Thymus (tissue), 11 donors: ENCODE measurements at regions not wholly inside any gene's neighbourhood (a gene's known extent, or its start where the extent isn't known, plus 50 kb on each side); places are given as distances from the start of the nearest gene placed in this dataset.

ENCODE experiments used
- DNase-seq, 9 donors: peaks; one replicate each; pipeline ENCODE4 v3.0.0-alpha.2; 2013; ENCODE audit warnings: low spot score in 9 of 9, low read depth in 6 of 9, missing footprints in 1 of 9
- H3K27ac ChIP-seq, 2 donors: one replicate each; pipeline ENCODE4 v1.5.1; 2013; ENCODE audit warnings: control low read depth in 1 of 2, low read depth in 1 of 2, low read length in 1 of 2, mild to moderate bottlenecking in 1 of 2, moderate library complexity in 1 of 2
- H3K27me3 ChIP-seq, 2 donors: one replicate each; pipeline ENCODE4 v1.5.1; 2013; ENCODE audit warnings: low read length in 1 of 2; ENCODE audit not compliant: control insufficient read depth in 2 of 2, insufficient read depth in 1 of 2
- H3K36me3 ChIP-seq, 2 donors: one replicate each; pipeline ENCODE4 v1.5.1; 2013; ENCODE audit warnings: low read length in 1 of 2, mild to moderate bottlenecking in 1 of 2, moderate library complexity in 1 of 2; ENCODE audit not compliant: control insufficient read depth in 2 of 2, insufficient read depth in 2 of 2
- H3K4me1 ChIP-seq, 2 donors: one replicate each; pipeline ENCODE4 v1.5.1; 2013; ENCODE audit warnings: low read length in 2 of 2; ENCODE audit not compliant: control insufficient read depth in 2 of 2, insufficient read depth in 2 of 2
- H3K4me3 ChIP-seq, 2 donors: one replicate each; pipeline ENCODE4 v1.5.1; 2013; ENCODE audit warnings: low read length in 2 of 2, control low read depth in 1 of 2, mild to moderate bottlenecking in 1 of 2
- H3K9me3 ChIP-seq, 2 donors: one replicate each; pipeline ENCODE4 v1.5.1; 2013; ENCODE audit warnings: low read length in 1 of 2, mild to moderate bottlenecking in 1 of 2; ENCODE audit not compliant: control insufficient read depth in 2 of 2, insufficient read depth in 1 of 2
- WGBS: extraction: QIAGEN DNeasy Blood & Tissue Kit; methylation state at CpG from one replicate; pipeline ENCODE4 v1.1.7; 2013; 5-methylcytosine and 5-hydroxymethylcytosine counted together
- donor health status: healthy.

DNA sequence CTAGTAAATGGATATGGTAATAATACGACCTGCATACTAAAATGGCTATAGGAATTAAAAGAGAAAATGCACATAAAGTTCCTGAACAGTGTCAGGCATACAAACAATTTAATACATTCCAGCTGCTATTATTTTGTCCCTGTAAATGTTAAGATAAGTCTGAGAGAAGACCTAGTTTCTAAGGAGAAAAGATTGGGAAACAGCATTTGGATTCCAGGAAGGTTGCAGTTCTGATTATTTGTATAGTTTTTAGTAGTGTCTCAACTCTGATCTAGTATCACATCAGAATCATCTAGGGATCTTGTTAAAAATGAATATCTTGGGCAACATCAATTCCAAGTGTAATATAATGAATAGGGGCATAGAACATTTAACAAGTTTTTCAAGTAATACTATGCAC, 905.7 kb downstream of the NSUN3 start:
- Histone ChIP-seq H3K27me3 (no peaks in the 10 kb centered on the region), H3K9me3 (peaks cover 0 to 6% of the 10 kb centered on the region in 2 donors), H3K36me3 (no peaks in the 10 kb centered on the region), H3K4me3 (no peak overlapping the region), H3K4me1 (no peaks in the 10 kb centered on the region), H3K27ac (no peak overlapping the region)
- DNase-seq, result no peak
- 87% methylated on average over 1 of the region's 1 CpG for WGBS

- no peak overlapping the region for H3K4me3 ChIP-seq
- no peaks in the 10 kb centered on the region for H3K36me3 ChIP-seq
- peaks cover 0 to 7% of the 10 kb centered on the region in 2 donors for H3K9me3 ChIP-seq
- H3K4me1 ChIP-seq, result no peaks in the 10 kb centered on the region
- no peak overlapping the region for H3K27ac ChIP-seq
- WGBS, result 88% methylated on average over 1 of the region's 1 CpG
- H3K27me3 ChIP-seq, result no peaks in the 10 kb centered on the region
- no peak for DNase-seq
These were observed 909.2 kb downstream of the NSUN3 start for GRCh38 chr3:94972066-94972465.

DNA sequence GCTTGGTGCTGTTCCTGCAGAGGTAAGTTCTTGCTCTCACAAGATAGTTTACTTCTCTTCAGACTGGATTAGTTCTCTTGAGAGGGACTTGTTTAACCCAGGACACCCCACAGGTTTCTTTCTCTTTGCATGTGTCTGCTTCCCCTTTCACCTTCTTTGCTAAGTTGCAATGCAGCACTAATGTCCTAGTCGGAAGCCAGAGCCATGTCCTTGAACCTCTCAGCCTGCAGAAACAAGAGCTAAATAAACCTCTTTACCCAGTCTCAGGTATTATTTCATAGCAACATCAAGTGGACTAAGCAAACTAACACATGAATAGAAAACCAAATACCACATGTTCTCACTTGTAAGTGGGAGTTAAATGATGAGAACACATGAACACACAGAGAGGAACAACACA, 915.2 kb downstream of the NSUN3 start:
- Histone ChIP-seq H3K4me3 (no peak overlapping the region), H3K27ac (no peak overlapping the region), H3K36me3 (no peaks in the 10 kb centered on the region), H3K4me1 (no peaks in the 10 kb centered on the region), H3K9me3 (peaks cover 0 to 7% of the 10 kb centered on the region in 2 donors), H3K27me3 (no peaks in the 10 kb centered on the region)
- WGBS, result 96% methylated on average over 1 of the region's 1 CpG
- no peak for DNase-seq

DNA sequence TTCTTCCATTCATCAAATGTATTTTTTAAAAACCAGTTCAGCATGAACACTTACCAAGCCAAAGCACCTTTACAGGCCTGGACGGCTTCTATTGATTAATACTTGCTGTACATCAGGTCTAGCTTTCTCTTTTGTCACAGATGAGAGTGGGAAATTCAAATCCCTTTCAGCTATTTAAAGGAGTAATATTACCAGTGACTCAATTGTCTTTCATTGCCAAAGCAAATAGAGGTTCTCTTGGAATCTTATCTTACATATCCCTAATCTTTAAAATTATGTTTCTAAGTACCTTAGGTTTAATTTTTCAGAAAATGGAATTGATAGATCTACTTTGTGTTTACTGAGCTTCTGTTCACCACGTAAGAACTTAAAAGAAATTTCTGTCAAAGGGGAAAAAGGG, 922.9 kb downstream of the NSUN3 start:
- no peak for DNase-seq
- no peaks in the 10 kb centered on the region for H3K27me3 ChIP-seq
- no peaks in the 10 kb centered on the region for H3K36me3 ChIP-seq
- H3K4me1 ChIP-seq, result no peaks in the 10 kb centered on the region
- H3K27ac ChIP-seq, result no peak overlapping the region
- no peak overlapping the region for H3K4me3 ChIP-seq
- WGBS, result 88% methylated on average over 2 of the region's 2 CpGs
- H3K9me3 ChIP-seq, result no peaks in the 10 kb centered on the region

- Histone ChIP-seq H3K36me3 (no peaks in the 10 kb centered on the region), H3K4me3 (no peak overlapping the region), H3K27me3 (no peaks in the 10 kb centered on the region), H3K4me1 (no peaks in the 10 kb centered on the region), H3K27ac (no peak overlapping the region), H3K9me3 (no peaks in the 10 kb centered on the region)
- 94% methylated on average over 4 of the region's 4 CpGs for WGBS
- DNase-seq, result no peak
These were observed 928.3 kb downstream of the NSUN3 start for GRCh38 chr3:94990952-94991705.

GRCh38 chr3:94996743-94997142, 933.9 kb downstream of the NSUN3 start:
- H3K27ac ChIP-seq, result no peak overlapping the region
- WGBS, result 94% methylated on average over 3 of the region's 3 CpGs
- H3K4me1 ChIP-seq, result no peaks in the 10 kb centered on the region
- H3K4me3 ChIP-seq, result no peak overlapping the region
- H3K27me3 ChIP-seq, result no peaks in the 10 kb centered on the region
- no peaks in the 10 kb centered on the region for H3K9me3 ChIP-seq
- DNase-seq, result no peak
- H3K36me3 ChIP-seq, result no peaks in the 10 kb centered on the region

- no peak overlapping the region for H3K4me3 ChIP-seq
- H3K36me3 ChIP-seq, result no peaks in the 10 kb centered on the region
- no peak overlapping the region for H3K27ac ChIP-seq
- H3K4me1 ChIP-seq, result no peaks in the 10 kb centered on the region
- DNase-seq, result no peak
- H3K27me3 ChIP-seq, result no peaks in the 10 kb centered on the region
- H3K9me3 ChIP-seq, result peaks cover 0 to 4% of the 10 kb centered on the region in 2 donors
These were observed 939.7 kb downstream of the NSUN3 start for GRCh38 chr3:95002438-95003046.

DNA sequence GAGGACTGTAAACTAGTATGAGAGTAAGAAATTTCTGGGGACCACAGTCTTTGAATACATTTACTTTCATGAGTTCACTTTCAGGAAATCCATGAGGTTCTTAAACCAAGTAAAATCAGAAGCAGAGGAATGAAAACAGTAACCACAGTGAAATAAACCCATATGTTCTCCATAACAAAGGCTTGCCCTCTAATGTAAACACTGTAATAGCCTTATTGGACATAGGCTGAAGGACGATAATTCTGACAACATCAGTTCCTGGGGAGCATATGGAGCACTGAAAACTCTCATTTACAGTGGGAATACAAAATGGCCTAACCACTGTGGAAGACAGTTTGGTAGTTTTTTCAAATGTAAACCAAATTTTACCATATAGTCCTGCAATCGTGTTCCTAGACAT, 965.8 kb downstream of the NSUN3 start:
- H3K4me3 ChIP-seq, result no peak overlapping the region
- H3K27ac ChIP-seq, result no peak overlapping the region
- H3K9me3 ChIP-seq, result no peaks in the 10 kb centered on the region
- H3K27me3 ChIP-seq, result no peaks in the 10 kb centered on the region
- H3K36me3 ChIP-seq, result no peaks in the 10 kb centered on the region
- DNase-seq, result no peak
- 86% methylated on average over 2 of the region's 2 CpGs for WGBS
- H3K4me1 ChIP-seq, result no peaks in the 10 kb centered on the region

DNA sequence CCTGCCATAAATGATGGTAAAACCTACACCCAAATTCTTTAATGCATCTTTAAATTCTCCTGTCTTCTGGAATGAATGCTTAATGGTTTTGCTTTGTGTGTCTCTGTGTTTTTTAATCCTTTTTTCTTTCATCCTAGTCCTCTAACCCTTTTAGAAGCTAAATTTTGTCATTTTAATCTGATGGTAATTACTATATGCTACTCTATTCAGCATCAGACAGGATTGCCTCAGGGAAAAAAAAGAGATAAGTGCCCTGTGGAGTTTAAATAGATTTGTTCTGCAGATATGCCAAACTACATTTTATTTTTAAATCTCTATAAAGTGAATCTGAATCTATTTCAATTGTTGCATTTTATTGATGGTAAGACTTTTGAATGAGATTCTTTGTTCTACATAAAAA, 966.8 kb downstream of the NSUN3 start:
- Histone ChIP-seq H3K9me3 (no peaks in the 10 kb centered on the region), H3K36me3 (no peaks in the 10 kb centered on the region)

More for the DNA sequence above, 966.8 kb downstream of the NSUN3 start:
- no peak for DNase-seq
- no peaks in the 10 kb centered on the region for H3K4me1 ChIP-seq
- no peak overlapping the region for H3K4me3 ChIP-seq
- H3K27me3 ChIP-seq, result no peaks in the 10 kb centered on the region
- H3K27ac ChIP-seq, result no peak overlapping the region
